ENCODE measurements at regions not wholly inside any gene's neighbourhood (a gene's known extent, or its start where the extent isn't known, plus 50 kb on each side); places are given as distances from the start of the nearest gene placed in this dataset.

GRCh38 chr9:80926611-80927010 lies 762.7 kb downstream of the TLE1 start:
- no peak for TF ChIP-seq CTCF (IDR thresholded peaks at IDR 0.05)
- TF ChIP-seq POLR2AphosphoS5 (IDR thresholded peaks at IDR 0.05) = no peak

All from sigmoid colon (tissue), 4 donors.